H9 (cell line): ENCODE measurements at regions not wholly inside any gene's neighbourhood (a gene's known extent, or its start where the extent isn't known, plus 50 kb on each side); places are given as distances from the start of the nearest gene placed in this dataset.

Experiments
- DNase-seq: peaks from one replicate; pipeline ENCODE4 v3.0.0-alpha.2; 2017
- H2AFZ ChIP-seq: one replicate; pipeline ENCODE4 v1.6.1; 2013; ENCODE audit warnings: mild to moderate bottlenecking, low read length, control low read depth, moderate library complexity
- H2AK5ac ChIP-seq: 2 replicates; pipeline ENCODE4 v1.6.1; 2013; ENCODE audit warnings: low read length, control low read depth, mixed read lengths; ENCODE audit not compliant: insufficient read length
- H2BK120ac ChIP-seq: one replicate; pipeline ENCODE4 v1.6.1; 2013; ENCODE audit warnings: low read depth, mild to moderate bottlenecking, low read length, control low read depth, inconsistent platforms; ENCODE audit not compliant: poor library complexity, severe bottlenecking
- H2BK12ac ChIP-seq: 2 replicates; pipeline ENCODE4 v1.6.1; 2013; ENCODE audit warnings: low read length, control low read depth, mixed read lengths, low read depth; ENCODE audit not compliant: insufficient read length
- H2BK15ac ChIP-seq: 2 replicates; pipeline ENCODE4 v1.6.1; 2013; ENCODE audit warnings: low read depth, low read length, control low read depth
- H2BK20ac ChIP-seq: one replicate; pipeline ENCODE4 v1.6.1; 2013; ENCODE audit warnings: low read depth, mild to moderate bottlenecking, low read length, control low read depth, inconsistent platforms; ENCODE audit not compliant: poor library complexity, severe bottlenecking
- H2BK5ac ChIP-seq: 2 replicates; pipeline ENCODE4 v1.6.1; 2013; ENCODE audit warnings: low read length, control low read depth, mixed read lengths; ENCODE audit not compliant: insufficient read length
- H3K14ac ChIP-seq: 2 replicates; pipeline ENCODE4 v1.6.1; 2013; ENCODE audit warnings: low read length, control low read depth; ENCODE audit not compliant: insufficient read depth
- H3K18ac ChIP-seq: 2 replicates; pipeline ENCODE4 v1.6.1; 2013; ENCODE audit warnings: low read depth, mild to moderate bottlenecking, mixed read lengths, low read length, control low read depth; ENCODE audit not compliant: insufficient read length
- H3K23ac ChIP-seq: 2 replicates; pipeline ENCODE4 v1.6.1; 2013; ENCODE audit warnings: low read length, control low read depth, mixed read lengths, low read depth; ENCODE audit not compliant: insufficient read length
- H3K23me2 ChIP-seq: 2 replicates; pipeline ENCODE4 v1.6.1; 2013; ENCODE audit warnings: low read depth, mild to moderate bottlenecking, mixed read lengths, low read length, control low read depth; ENCODE audit not compliant: insufficient read length, poor library complexity, severe bottlenecking
- H3K27ac ChIP-seq: 2 replicates; pipeline ENCODE4 v1.5.1; 2013; ENCODE audit warnings: low read length, control low read depth, mixed read lengths, low read depth; ENCODE audit not compliant: insufficient read length
- H3K27me3 ChIP-seq: 2 replicates; pipeline ENCODE4 v1.6.1; 2013; ENCODE audit warnings: low read length, control low read depth, inconsistent platforms; ENCODE audit not compliant: insufficient read depth
- H3K4ac ChIP-seq: 2 replicates; pipeline ENCODE4 v1.6.1; 2013; ENCODE audit warnings: low read depth, mild to moderate bottlenecking, control low read depth, inconsistent platforms, low read length, moderate library complexity
- H3K4me1 ChIP-seq: 2 replicates; pipeline ENCODE4 v1.6.1; 2013; ENCODE audit warnings: low read length, control low read depth, inconsistent platforms; ENCODE audit not compliant: insufficient read depth
- H3K4me2 ChIP-seq: 2 replicates; pipeline ENCODE4 v1.6.1; 2013; ENCODE audit warnings: low read length, control low read depth, mixed read lengths; ENCODE audit not compliant: insufficient read length, insufficient read depth
- H3K56ac ChIP-seq: 2 replicates; pipeline ENCODE4 v1.6.1; 2013; ENCODE audit warnings: low read depth, mild to moderate bottlenecking, mixed read lengths, low read length, control low read depth; ENCODE audit not compliant: insufficient read length
- H3K79me1 ChIP-seq: 2 replicates; pipeline ENCODE4 v1.6.1; 2013; ENCODE audit warnings: low read depth, mild to moderate bottlenecking, moderate library complexity, low read length, control low read depth, inconsistent platforms; ENCODE audit not compliant: insufficient read depth, poor library complexity, severe bottlenecking
- H3K79me2 ChIP-seq: 2 replicates; pipeline ENCODE4 v1.6.1; 2013; ENCODE audit warnings: low read length, control low read depth, inconsistent platforms; ENCODE audit not compliant: insufficient read depth
- H3K9ac ChIP-seq: 2 replicates; pipeline ENCODE4 v1.6.1; 2013; ENCODE audit warnings: low read length, control low read depth, mixed read lengths; ENCODE audit not compliant: insufficient read length; ENCODE audit errors: extremely low read depth
- H3K9me3 ChIP-seq: one replicate; pipeline ENCODE4 v1.6.1; 2013; ENCODE audit warnings: low read depth, low read length, inconsistent platforms; ENCODE audit not compliant: control insufficient read depth
- H3T11ph ChIP-seq: one replicate; pipeline ENCODE4 v1.6.1; 2013; ENCODE audit warnings: mild to moderate bottlenecking, low read length, control low read depth, inconsistent platforms
- H4K20me1 ChIP-seq: one replicate; pipeline ENCODE4 v1.6.1; 2013; ENCODE audit not compliant: control insufficient read depth, insufficient read length, insufficient read depth
- H4K5ac ChIP-seq: 2 replicates; pipeline ENCODE4 v1.6.1; 2013; ENCODE audit warnings: low read depth, mild to moderate bottlenecking, mixed read lengths, low read length, control low read depth; ENCODE audit not compliant: insufficient read length
- H4K8ac ChIP-seq: replicated peaks from 2 replicates; pipeline ENCODE4 v1.6.1; 2013; ENCODE audit warnings: low read length, control low read depth, mixed read lengths, low read depth; ENCODE audit not compliant: insufficient read length
- H4K91ac ChIP-seq: 2 replicates; pipeline ENCODE4 v1.6.1; 2013; ENCODE audit warnings: low read depth, mild to moderate bottlenecking, moderate library complexity, mixed read lengths, low read length, control low read depth; ENCODE audit not compliant: insufficient read length
- H3K27ac Mint-ChIP-seq, 3 experiments: 2 replicates in 2 of 3; 3 replicates in 1 of 3; pipeline ENCODE4 v1.8.0; 2020 to 2021; ENCODE audit warnings: mixed read lengths in 3 of 3, mild to moderate bottlenecking in 1 of 3, moderate library complexity in 1 of 3
- H3K27me3 Mint-ChIP-seq: 2 replicates; pipeline ENCODE4 v1.8.0; 2021; ENCODE audit warnings: low read depth, mild to moderate bottlenecking, moderate library complexity, mixed read lengths
- H3K36me3 Mint-ChIP-seq, 3 experiments: 2 replicates in 2 of 3; 3 replicates in 1 of 3; pipeline ENCODE4 v1.8.0; 2020 to 2021; ENCODE audit warnings: low read depth in 3 of 3, mixed read lengths in 3 of 3; ENCODE audit not compliant: insufficient read depth in 1 of 3
- H3K4me1 Mint-ChIP-seq, 2 experiments: 2 replicates each; pipeline ENCODE4 v1.8.0; 2020; ENCODE audit warnings: mixed read lengths in 2 of 2
- H3K4me3 Mint-ChIP-seq, 2 experiments: 2 replicates in 1 of 2; 3 replicates in 1 of 2; pipeline ENCODE4 v1.8.0; 2020 to 2021; ENCODE audit warnings: mild to moderate bottlenecking in 2 of 2, mixed read lengths in 2 of 2, moderate library complexity in 1 of 2
- H3K9me3 Mint-ChIP-seq, 2 experiments: 2 replicates in 1 of 2; 3 replicates in 1 of 2; pipeline ENCODE4 v1.8.0; 2020; ENCODE audit warnings: mild to moderate bottlenecking in 2 of 2, mixed read lengths in 2 of 2, moderate library complexity in 1 of 2
- CTCF ChIP-seq: fragments of 200-600 bp; sonication (generic); conservative IDR thresholded peaks from 3 replicates; pipeline ENCODE4 v1.8.0; 2021; ENCODE audit warnings: antibody characterized with exemption, mild to moderate bottlenecking
- WGBS: extraction: QIAGEN DNeasy Blood & Tissue Kit; methylation state at CpG from one replicate; pipeline ENCODE4 v1.1.7; 2013; ENCODE audit warnings: missing lambda C conversion rate, low lambda C conversion rate, mixed read lengths; ENCODE audit not compliant: insufficient read length; ENCODE audit errors: extremely low coverage; 5-methylcytosine and 5-hydroxymethylcytosine counted together

GRCh38 chr16:26658915-26659314 is 407.8 kb upstream of the C16orf82 start:
- Histone ChIP-seq H4K5ac (no peak overlapping the region), H2BK12ac (no peak overlapping the region), H3T11ph (no peak overlapping the region), H3K27ac (no peak overlapping the region), H2BK120ac (no peak overlapping the region), H4K20me1 (peaks cover 2% of the 10 kb centered on the region), H3K9ac (no peak overlapping the region), H3K4ac (no peak overlapping the region), H3K4me1 (no peaks in the 10 kb centered on the region), H2BK20ac (no peak overlapping the region), H2AK5ac (no peak overlapping the region), H3K23me2 (no peaks in the 10 kb centered on the region), H3K79me2 (no peaks in the 10 kb centered on the region), H3K14ac (no peak overlapping the region), H3K79me1 (no peaks in the 10 kb centered on the region), H2AFZ (no peak overlapping the region), H3K9me3 (no peaks in the 10 kb centered on the region), H4K91ac (no peak overlapping the region), H2BK15ac (no peak overlapping the region), H3K18ac (no peak overlapping the region), H2BK5ac (no peak overlapping the region), H3K4me2 (no peak overlapping the region), H3K23ac (no peak overlapping the region), H4K8ac (no peak overlapping the region), H3K27me3 (no peaks in the 10 kb centered on the region), H3K56ac (no peak overlapping the region)
- Mint-ChIP-seq H3K4me1 (peaks cover 3 to 9% of the 10 kb centered on the region in 2 experiments; a peak in 3 of 4 replicates), H3K4me3 (no peak overlapping the region), H3K27me3 (peaks cover 1% of the 10 kb centered on the region), H3K9me3 (peaks cover 3 to 5% of the 10 kb centered on the region in 2 experiments; a peak in 2 of 5 replicates), H3K36me3 (peaks cover 0 to 5% (median 0%) of the 10 kb centered on the region in 3 experiments; a peak in 1 of 7 replicates), H3K27ac (no peak overlapping the region)
- no peak for TF ChIP-seq CTCF
- no CpG with 5 or more reads among the region's 2 CpGs for WGBS
- DNase-seq, result no peak
